ENCODE measurements at regions not wholly inside any gene's neighbourhood (a gene's known extent, or its start where the extent isn't known, plus 50 kb on each side); places are given as distances from the start of the nearest gene placed in this dataset.

DNA sequence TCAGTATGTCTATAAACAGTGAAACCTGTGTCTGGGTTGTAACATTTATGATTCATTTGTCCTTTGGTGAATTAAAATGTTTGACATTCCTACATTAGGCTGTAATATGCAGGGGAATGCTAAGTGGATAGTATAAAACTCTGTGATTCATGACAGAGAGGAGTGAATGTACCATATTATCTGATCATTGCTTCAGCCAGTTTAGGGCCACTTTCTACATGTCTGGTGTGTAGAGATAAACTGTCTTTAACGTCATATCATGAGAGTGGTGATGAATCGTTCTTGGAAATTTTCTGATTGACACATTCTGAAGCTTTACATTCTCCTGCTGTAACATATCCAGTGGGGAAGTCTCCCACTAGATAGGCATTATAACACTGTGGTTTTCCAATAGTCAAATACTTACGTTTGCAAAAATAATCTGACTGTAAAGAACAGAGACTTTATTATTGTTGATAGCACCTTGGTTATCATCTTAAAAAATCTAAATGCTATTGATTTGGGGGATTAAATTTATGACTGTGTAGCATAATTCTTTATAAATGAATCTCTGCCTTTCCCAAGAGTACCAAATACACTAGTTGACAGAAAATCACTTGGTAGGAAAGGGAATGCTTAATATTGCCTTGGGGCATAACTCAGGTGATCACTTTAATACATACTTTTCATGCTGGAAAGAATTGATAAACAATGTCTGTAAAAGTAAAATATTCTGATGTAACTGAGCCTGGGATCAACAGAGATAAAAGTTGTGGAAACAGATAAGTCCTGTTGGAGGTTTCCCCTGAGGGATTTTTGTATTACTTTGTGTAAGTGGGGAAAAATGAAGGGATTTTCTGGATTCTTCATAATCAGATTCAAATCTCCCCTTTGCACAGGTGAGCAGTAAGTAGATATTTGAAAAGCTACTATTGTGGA is 427.9 kb downstream of the JRKL start (continued):
- TF ChIP-seq AFF1 (IDR thresholded peaks at IDR 0.05; ENCODE audit: low read depth in 1 of 2, partially characterized antibody in 2 of 2) = peak in 1 of 2 experiments; percentile 37
- TF ChIP-seq, protein P1, sequence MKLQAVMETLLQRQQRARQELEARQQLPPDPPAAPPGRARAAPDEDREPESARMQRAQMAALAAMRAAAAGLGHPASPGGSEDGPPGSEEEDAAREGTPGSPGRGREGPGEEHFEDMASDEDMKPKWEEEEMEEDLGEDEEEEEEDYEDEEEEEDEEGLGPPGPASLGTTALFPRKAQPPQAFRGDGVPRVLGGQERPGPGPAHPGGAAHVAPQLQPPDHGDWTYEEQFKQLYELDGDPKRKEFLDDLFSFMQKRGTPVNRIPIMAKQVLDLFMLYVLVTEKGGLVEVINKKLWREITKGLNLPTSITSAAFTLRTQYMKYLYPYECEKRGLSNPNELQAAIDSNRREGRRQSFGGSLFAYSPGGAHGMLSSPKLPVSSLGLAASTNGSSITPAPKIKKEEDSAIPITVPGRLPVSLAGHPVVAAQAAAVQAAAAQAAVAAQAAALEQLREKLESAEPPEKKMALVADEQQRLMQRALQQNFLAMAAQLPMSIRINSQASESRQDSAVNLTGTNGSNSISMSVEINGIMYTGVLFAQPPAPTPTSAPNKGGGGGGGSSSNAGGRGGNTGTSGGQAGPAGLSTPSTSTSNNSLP (IDR thresholded peaks at IDR 0.05; ENCODE audit: borderline replicate concordance, low read depth, low read length) = peak; percentile 81; the same call in 1 of the 2 replicates
- no peak for TF ChIP-seq HMBOX1 (IDR thresholded peaks at IDR 0.05)
- no peak for TF ChIP-seq PTBP1 (IDR thresholded peaks at IDR 0.05; ENCODE audit: low read depth, low read length)
- no peak for TF ChIP-seq ZNF41 (CRISPR knock-in tag; conservative IDR thresholded peaks at IDR 0.05)
- TF ChIP-seq POLR2H (tag; IDR thresholded peaks at IDR 0.05; ENCODE audit: low read depth) = 0 out of 2 replicates have a peak, but pooled peaks have one; percentile 27
- no peak for TF ChIP-seq SAFB2 (IDR thresholded peaks at IDR 0.05; ENCODE audit: borderline replicate concordance, low read depth, low read length, severe bottlenecking)
- TF ChIP-seq ATF1 (CRISPR knock-in tag; IDR thresholded peaks at IDR 0.05) = no peak
- peak; percentile 89 for TF ChIP-seq ATF1 (tag; IDR thresholded peaks at IDR 0.05)
- peak; percentile 98 for TF ChIP-seq SMARCA4 (IDR thresholded peaks at IDR 0.05)
- peak; percentile 84 for TF ChIP-seq NCOA1 (IDR thresholded peaks at IDR 0.05; ENCODE audit: low read depth)
- TF ChIP-seq LEF1 (IDR thresholded peaks at IDR 0.05) = peak; percentile 87

Measured in K562 (cell line).